ENCODE measurements at regions not wholly inside any gene's neighbourhood (a gene's known extent, or its start where the extent isn't known, plus 50 kb on each side); places are given as distances from the start of the nearest gene placed in this dataset.
"Not testable (repeated sequence)": the region's sequence is repeated elsewhere in the genome, so short reads cannot be mapped to it uniquely, and the experiment has no call there.

GRCh38 chr6:141105481-141105880 is 1027.2 kb upstream of the GJE1 start:
- DNase-seq (ENCODE audit: low read depth, low spot score), result no peak

DNA sequence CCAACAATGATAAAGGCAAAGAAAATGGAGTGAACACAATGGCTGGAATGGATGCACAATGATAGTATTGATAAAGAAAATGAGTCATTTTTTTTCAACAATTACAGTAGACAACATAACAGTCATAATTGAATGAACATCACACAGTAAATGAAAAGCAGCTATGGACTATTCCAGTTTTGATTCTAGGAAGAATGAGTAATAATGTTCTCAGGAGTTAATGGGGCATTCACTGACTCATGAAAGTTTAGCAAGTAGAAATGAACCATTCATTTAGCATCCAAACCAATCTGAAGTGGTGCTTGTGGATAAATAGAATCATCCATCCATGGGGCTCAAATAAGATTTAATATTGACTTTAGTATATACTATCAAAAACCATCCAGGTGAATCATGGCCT is 1029.5 kb upstream of the GJE1 start:
- no peak for DNase-seq (ENCODE audit: low read depth, low spot score)

- no peak for DNase-seq (ENCODE audit: low read depth, low spot score)
These were observed 1035.3 kb upstream of the GJE1 start for GRCh38 chr6:141097471-141097870.

DNA sequence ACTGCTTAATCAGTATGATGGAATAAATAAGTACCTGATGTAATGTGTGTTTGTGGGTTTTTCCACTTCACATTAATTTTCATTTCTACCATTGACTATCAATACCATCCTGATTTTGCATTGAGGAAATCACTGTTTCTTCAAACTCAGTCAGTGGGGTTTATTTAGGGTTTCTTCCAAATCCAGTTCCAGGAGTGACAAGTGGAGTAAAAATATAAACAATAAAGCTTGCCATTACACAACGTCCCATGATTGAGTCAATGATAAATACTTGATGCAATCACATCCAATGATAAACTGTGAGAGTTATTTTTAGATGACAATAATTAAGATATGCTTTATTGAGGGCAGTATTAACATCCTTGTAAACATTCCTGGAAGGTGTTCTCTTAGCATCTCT is 1037.4 kb upstream of the GJE1 start:
- DNase-seq (ENCODE audit: low read depth, low spot score), result no peak

DNA sequence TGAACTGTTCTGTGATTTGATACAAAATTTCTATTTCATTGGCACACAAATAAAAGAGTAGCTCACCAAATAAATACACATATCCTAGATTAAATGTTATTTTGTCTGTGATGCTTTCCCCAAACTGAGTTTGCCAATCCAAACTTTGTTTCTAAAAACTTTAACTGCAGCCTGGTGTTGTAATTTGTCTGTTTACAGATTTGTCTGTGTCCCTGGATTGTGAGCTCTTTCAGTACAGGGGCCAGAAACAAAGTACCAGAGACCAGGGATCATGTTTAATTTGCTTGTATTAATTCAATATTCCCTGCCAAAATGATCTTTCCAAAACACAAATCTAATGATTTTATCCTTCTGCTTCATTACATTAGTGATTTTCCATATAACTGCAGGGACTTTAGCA is 1044.6 kb upstream of the GJE1 start:
- no peak for DNase-seq (ENCODE audit: low read depth, low spot score)

DNA sequence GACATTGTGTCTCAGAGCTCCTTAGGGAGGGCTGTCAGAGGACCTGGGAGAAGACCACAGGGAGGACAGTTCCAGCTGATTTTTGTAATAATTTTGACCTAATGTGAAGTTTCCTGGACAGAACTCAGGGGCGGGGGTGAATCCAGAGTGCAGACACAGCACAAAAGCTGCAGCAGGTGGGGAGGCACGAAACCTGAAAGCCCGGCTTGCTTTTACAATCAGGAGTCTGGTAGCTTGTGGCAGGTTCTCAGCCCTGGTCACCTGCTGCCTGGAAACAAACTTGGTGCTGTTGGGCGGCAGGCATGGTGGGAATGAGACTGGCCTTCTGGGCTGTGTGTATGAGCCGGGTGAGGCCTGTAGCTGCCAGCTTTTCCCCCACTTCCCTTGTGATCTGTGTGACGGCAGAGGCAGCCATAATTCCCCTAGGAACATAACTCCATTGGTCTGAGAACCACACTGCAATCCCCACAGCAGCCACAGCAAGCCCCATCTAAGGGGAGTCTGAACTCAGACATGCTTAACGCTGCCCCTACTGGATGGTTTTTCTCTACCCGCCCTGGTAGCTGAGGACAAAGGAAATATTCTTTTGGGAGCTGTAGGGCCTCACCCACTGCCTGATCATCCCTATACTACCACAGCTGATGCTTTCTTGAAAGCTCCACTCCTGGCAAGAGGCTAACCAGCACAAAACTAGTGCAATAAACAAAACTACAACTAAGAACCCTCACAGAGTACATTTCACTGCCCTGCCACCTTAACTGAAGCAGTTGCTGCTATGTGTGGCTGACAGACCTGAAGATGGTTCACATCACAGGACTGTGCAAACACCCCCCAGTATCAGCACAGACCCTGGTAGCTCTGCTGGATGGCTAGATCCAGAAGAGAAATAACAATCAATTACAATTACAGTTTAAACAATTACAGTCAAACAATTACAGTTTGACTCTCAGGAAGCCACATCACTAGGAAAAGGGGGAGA is 1055.1 kb upstream of the GJE1 start:
- DNase-seq (ENCODE audit: low read depth, low spot score), result no peak

- no peak for DNase-seq (ENCODE audit: low read depth, low spot score)
These were observed 1075.0 kb upstream of the GJE1 start for GRCh38 chr6:141057761-141058160.

- DNase-seq (ENCODE audit: low read depth, low spot score), result no peak
These were observed 1075.6 kb upstream of the GJE1 start for GRCh38 chr6:141056945-141057625.

DNA sequence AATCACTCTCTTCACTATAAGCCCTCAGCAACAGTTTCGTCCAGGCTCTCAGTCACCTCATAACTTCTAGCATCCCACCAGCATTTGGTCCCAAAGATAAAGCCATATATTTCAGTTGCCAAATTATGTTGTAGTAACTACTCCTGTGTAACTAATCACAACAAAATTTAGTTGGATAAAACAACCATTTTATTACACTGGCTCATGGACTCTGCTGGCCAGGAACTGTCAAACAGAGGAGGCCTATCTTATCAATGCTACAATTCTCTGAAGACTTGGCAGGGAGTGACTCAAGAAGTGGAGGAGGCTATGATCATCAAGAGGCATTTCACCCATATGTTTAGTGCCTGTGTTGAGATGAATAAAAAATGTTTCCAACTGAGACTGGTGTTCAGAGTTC is 1082.3 kb upstream of the GJE1 start:
- DNase-seq (ENCODE audit: low read depth, low spot score), result no peak

DNA sequence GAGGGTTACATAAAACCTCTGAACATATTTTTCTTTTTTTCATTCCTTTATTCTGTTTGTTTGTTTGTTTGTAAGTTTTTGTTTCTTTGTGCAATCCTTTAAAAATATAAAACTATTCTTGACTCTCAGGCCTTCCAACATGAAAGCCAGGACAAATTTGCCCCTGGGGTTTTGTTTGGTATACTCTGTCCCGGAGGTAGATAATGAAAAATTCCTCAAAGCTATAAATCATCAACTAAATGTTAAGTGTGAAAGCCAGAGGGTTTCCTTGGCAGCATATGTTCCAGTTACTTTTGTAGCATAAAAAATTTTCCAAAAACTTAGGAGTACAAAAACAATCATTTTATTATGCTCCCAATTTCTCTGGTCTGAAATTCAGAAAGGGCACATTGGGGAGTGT is 1084.3 kb upstream of the GJE1 start:
- no peak for DNase-seq (ENCODE audit: low read depth, low spot score)

GRCh38 chr6:141046496-141046895 is 1086.2 kb upstream of the GJE1 start:
- DNase-seq (ENCODE audit: low read depth, low spot score), result not testable (repeated sequence)

DNA sequence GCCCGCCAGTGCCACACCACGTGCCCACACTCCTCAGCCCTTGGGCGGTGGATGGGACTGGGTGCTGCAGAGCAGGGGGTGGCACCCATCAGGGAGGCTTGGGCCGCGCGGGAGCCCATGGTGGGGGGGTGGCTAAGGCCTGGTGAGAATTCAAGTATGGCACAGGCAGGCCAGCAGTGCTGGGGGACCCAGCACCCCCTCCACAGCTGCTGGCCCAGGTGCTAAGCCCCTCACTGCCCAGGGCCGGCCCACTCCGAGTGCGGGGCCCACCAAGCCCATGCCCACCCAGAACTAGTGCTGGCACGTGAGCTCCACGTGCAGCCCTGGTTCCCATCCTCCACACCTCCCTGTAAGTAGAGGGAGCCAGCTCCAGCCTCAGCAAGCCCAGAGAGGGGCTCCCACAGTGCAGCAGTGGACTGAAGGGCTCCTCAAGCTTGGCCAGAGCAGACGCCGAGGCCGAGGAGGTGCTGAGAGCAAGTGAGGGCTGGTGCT is 1091.1 kb upstream of the GJE1 start:
- DNase-seq (ENCODE audit: low read depth, low spot score), result no peak

DNA sequence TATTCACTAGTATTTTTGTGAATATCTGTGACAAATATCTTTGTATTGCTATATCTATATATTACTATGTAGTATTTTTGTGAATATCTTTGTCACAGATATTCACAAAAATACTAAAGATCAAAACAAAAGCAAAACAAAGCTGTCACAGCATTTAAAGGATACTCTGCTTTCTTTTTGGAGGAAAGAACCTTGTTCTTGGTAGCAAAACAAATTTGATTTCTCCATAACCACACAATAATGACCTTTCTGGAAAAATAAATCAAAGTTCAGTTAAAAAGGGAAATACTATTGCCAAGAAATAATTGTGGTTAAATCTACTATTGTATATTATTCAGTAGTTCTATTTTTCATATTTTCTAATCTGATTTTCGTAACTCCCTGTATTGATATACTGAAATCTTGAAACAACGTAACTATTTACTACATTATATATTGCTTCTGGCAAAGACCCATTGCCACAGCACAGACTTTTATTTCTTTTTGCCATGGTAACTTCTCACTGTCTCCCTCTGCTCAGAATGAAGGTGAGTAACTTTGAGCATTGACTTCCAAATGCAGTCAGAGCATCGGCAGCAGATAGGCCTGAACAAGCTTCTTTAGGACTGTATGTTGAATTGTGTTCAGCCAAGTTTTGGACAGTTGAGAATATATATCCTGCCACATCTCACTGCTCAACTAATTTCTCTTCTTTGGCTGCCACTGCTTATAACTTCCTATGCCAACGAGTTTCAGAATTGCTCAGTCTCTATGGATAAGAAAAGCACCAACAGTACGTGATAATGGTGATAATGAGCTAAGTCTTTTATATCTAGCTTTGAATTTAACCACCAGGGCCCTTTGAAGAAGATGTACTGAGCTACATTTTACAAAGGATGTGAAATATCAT is 1097.2 kb upstream of the GJE1 start:
- DNase-seq (ENCODE audit: low read depth, low spot score), result no peak

- no peak for DNase-seq (ENCODE audit: low read depth, low spot score)
These were observed 1099.6 kb upstream of the GJE1 start for GRCh38 chr6:141033101-141033500.

DNA sequence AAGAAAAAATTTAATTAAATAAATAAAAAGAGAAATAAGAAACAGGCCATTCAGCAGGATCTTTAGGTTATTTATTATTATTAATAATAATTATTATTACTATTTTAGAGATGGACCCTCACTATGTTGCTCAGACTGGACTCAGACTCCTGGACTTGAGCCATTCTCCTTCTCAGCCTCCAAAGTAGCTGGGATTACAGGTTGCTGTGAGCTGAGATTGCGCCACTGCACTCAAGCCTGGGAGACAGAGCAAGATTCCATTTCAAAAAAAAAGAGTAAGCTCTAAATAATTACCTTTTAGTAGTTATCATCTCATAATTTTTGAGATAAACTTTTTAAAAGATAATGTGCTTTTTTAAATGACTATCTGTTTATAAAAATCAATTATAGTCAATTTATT is 1102.8 kb upstream of the GJE1 start:
- no peak for DNase-seq (ENCODE audit: low read depth, low spot score)

DNA sequence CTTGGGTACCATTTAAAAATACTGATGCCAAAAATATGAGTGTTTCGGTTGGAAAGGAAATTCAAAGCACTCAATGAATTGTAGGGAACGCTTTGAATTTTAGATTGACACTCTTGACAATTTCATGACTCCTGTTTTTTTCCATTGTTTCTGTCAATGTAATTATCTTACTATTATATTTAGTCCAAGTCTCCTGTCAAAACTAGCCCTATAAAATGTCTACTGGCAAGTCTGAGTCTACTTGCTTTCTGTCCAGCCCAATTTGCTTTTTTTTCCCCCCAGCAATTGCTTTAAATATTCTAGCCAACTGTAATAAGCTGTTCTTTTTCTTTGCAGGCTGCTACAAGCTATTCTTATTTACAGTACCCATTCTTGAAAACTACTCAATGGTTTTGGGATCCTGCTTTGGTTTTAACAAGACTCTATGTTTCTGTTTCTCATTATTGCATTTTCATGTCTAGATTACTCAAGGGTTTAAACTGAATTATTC is 1103.9 kb upstream of the GJE1 start:
- no peak for DNase-seq (ENCODE audit: low read depth, low spot score)

DNA sequence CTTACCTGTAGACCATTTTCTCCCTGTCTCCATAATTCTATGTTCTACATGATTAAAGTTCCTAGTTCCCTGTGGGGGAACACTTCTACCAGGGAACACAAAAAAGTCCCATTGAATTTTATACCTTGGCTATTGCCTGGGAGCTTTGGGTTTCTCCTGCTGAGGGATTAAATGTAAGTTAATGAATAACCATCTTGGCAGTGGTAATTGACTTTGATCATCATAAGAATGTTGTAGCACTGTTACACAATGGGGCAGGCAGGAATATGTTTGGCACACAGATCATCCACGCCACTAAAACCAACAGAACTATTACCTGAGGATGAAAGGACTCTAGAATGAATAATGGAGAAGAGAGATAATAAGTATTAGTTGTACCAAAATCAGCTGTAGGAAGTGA is 1106.2 kb upstream of the GJE1 start:
- DNase-seq (ENCODE audit: low read depth, low spot score), result no peak

DNA sequence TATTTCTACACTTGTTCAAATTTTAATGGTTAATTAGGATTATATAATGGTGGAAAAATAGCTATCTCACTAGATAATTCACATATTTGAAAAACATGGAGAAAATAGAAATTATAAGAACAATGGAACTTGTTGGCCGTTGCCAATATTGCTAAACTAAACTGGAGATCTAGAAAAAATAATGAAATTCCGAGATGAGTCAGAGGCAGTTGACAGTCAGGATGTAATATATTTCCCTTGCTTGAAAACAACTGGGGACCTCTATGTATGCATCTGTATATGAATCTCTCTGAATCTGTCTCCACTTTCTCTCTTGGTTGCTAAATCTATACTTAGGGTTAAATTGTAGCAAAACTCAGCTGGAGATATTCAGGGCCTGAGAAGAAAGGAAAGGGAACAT is 1108.2 kb upstream of the GJE1 start:
- no peak for DNase-seq (ENCODE audit: low read depth, low spot score)

GRCh38 chr6:141017941-141018340 is 1114.8 kb upstream of the GJE1 start:
- DNase-seq (ENCODE audit: low read depth, low spot score), result no peak

DNA sequence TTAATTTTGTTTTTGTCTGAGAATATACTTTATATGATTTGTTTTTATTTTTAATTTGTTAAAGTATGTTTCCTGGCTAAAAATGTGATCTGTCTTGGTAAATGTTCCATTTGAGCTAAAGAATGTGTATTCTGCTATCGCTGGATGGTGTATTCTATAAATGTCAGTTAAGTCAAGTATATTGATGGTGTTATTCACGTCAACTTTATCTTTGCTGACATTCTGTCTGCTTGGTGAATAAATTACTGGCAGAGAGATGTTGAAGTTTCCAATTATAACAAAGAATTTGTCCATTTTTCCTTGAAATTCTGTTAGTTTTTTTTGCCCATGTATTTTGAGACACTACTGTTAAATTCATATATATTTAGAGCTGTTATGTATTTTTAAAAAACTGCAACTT is 1131.8 kb upstream of the GJE1 start:
- DNase-seq (ENCODE audit: low read depth, low spot score), result no peak

- no peak for DNase-seq (ENCODE audit: low read depth, low spot score)
These were observed 1139.2 kb upstream of the GJE1 start for GRCh38 chr6:140993515-140993914.

- no peak for DNase-seq (ENCODE audit: low read depth, low spot score)
These were observed 1140.0 kb upstream of the GJE1 start for GRCh38 chr6:140992678-140993077.
